HG02610 (cell line): ENCODE measurements at regions not wholly inside any gene's neighbourhood (a gene's known extent, or its start where the extent isn't known, plus 50 kb on each side); places are given as distances from the start of the nearest gene placed in this dataset.
"Not testable (repeated sequence)": the region's sequence is repeated elsewhere in the genome, so short reads cannot be mapped to it uniquely, and the experiment has no call there.

Experiments
- ATAC-seq: cut with Tn5 transposase; IDR thresholded peaks from one replicate; pipeline ENCODE4 v1.9.1; 2021; ENCODE audit warnings: mild to moderate bottlenecking, moderate library complexity; ENCODE audit not compliant: unreplicated experiment

DNA sequence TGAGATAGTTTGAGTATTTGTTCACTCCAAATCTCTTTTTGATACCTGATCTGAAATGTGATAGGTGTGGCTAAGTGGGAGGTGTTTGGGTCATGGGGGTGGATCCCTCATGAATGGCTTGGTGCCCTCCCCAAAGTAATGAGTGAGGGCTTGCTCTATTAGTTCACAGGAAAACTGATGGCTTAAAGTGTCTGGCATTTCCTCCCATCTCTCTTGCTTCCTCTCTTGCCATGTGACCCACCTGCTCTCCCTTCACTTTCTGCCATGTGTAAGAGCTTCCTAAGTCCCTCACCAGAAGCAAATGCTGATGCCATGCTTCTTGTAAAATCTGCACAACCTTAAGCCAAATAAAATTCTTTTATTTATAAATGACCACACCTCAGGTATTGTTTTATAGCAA lies 61.1 kb downstream of the MAD2L1 start:
- ATAC-seq: no peak

DNA sequence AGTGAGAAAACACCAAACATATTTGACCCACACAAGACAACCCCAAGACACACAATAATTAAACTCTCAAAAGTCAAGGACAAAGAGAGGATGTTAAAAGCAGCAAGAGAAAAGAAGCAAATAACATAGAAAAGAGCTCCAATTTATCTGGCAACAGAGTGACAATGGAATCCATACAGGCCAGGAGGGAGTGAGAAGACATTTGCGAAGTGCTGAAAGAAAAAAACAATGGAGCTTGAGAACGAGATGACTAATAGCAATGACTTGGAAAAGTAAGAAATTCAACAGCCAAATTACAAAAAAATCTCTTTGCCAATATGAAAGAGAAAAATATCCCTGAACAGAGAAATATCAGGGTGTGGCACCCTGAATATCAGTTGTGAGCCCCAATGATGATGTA lies 61.6 kb downstream of the MAD2L1 start:
- ATAC-seq: no peak

DNA sequence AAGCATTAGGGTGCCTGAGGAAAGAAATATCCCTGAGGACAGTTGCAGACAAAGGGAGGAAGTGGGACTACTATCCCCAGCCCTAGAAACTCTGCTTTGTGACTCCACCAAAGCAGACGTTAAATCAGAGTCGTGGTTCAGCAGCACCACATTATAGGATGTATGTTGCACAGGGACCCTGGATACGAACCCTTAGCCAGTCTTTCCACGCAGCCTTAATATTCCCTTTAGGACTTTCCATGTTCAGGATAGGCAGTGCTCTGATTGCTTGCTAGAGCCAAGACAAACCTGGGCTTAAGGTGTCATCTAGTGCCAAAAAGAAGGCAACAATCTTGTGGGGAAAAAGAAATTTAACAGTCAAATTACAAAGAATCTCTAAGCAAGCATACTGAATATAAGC lies 62.6 kb downstream of the MAD2L1 start:
- ATAC-seq: no peak

DNA sequence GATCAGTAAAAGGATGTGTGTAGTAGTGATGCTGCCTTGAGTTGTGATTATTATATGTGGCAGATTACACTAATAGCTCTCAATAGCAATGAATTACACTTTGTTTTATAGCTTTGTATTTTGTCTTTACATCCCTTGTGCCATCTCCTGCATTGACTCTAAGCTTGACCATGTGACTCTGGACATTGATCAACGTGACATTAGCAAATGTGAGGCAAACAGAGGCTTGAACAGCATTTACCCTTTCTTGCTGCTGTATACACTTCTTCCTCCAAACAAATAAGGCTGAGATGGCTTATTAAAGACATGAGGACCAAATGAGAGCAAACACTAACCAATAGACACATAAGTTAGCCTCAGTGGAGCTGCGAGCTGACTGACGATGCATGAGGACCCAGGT lies 63.5 kb downstream of the MAD2L1 start:
- ATAC-seq: no peak

DNA sequence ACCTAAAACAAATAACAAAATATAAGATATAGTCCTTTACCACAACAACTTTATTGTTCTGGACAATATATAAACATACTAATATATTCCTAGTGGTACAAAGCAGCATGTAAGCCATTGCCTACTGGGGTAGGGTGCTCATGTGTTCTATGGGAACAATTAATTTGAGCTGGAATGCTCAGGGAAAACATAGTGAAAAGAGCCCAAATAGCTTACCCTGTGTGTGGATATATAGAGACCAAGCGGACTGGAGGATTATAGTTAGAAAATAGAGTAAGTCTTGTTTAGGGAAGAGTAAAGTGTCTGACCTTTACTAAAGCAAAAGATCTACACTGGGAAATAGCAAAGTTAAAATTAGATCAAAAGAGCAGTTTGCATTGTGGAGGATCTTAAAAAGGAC lies 64.8 kb downstream of the MAD2L1 start:
- ATAC-seq: no peak

DNA sequence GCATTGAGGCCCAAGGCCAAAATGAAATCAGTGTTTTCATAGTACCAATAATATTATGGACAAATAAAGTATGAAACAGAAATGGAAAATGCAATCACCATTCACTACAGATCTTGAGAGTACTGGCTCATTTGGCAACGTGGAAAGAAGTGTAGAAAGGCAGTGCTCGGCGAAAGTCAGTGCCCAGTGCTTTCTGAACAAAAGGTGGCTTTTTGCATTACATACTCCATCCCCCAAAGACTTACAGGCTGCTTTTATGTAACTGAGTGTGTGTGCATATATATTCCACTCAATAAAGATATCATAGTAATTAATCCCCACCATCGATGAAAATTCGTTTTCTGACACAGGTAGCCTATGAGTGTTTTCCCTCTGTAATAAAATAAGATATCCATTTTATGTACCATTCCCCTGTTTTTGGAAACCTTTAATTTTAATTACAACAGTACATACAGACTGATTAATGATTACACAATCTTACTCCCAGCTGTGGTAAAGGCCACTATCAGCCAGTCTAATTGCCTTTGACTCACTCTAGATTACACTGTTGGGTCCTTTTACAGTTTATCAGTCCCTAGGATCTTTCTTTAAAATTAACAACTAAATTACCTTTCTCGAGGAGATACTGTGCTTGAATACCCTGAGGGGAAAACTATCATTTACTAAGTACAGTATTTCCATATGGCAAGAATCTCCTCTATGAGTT lies 65.9 kb downstream of the MAD2L1 start:
- ATAC-seq: no peak

DNA sequence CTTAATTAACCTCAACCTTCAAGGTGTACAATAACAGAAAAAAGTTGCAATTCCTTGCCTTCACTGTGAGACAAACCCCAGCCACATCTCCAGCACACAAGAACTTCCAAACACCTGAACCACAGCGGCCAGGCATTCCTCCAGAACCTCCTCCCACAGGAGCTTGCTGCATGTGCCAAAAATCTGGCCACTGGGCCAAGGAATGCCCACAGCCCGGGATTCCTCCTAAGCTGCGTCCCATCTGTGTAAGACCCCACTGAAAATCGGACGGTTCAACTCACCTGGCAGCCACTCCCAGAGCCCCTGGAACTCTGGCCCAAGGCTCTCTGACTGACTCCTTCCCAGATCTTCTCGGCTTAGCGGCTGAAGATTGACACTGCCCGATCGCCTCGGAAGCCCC lies 70.6 kb downstream of the MAD2L1 start:
- ATAC-seq: not testable (repeated sequence)

DNA sequence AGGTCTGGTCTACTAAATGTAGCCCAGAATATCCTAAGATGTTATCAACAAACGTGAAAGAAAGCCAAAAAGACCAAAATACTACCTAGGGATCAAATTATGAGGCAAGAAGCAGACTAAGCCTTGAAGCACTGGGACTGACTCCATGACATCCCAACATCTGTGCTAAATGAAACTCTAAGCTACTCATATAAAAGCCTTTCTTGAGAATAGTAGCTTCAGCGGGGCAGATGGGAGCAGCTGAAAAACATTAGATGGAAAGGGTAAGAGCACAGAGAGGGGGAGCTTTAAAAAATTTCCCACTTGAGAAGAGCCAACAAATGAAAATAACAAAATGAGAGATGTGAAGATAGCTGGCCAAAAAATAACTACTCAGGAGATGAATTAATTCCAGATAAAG lies 81.7 kb downstream of the MAD2L1 start:
- ATAC-seq: no peak

DNA sequence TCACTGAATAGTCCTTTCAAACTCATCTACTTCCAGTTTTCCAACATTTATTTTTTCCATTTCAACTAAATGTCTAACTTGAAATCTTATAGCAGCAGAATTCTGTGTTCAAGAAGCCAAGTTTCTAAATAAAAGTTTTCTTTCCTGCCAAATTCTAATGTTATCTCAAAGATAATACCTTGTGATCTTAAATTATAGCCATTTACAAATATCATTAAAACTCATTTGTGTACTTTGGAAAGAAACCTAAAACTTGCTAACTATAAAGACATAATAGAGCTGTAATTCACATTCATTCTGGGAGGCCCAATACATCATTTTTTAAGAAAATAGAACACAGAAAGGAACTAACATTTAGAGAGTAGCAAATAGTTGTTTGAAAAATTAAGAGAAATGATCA lies 83.9 kb downstream of the MAD2L1 start:
- ATAC-seq: no peak

DNA sequence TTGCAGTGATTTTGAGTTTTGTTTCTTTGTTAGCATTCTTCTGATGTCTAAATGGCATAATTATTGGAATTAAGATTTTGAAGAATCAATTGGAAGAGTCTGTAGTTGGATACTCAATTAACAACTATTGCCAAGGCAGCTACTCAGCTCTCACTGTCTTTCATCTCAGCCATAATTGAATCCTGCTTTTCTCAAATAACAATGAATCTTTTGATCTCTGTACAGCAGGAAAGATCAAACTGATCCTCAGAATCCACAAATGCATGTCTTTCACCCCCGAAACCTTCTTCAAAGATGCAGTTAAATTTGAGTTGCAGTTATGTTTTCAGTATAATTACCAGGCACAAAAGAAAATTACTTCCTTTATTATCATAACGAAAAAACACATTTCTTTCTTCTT lies 86.2 kb downstream of the MAD2L1 start:
- ATAC-seq: no peak

DNA sequence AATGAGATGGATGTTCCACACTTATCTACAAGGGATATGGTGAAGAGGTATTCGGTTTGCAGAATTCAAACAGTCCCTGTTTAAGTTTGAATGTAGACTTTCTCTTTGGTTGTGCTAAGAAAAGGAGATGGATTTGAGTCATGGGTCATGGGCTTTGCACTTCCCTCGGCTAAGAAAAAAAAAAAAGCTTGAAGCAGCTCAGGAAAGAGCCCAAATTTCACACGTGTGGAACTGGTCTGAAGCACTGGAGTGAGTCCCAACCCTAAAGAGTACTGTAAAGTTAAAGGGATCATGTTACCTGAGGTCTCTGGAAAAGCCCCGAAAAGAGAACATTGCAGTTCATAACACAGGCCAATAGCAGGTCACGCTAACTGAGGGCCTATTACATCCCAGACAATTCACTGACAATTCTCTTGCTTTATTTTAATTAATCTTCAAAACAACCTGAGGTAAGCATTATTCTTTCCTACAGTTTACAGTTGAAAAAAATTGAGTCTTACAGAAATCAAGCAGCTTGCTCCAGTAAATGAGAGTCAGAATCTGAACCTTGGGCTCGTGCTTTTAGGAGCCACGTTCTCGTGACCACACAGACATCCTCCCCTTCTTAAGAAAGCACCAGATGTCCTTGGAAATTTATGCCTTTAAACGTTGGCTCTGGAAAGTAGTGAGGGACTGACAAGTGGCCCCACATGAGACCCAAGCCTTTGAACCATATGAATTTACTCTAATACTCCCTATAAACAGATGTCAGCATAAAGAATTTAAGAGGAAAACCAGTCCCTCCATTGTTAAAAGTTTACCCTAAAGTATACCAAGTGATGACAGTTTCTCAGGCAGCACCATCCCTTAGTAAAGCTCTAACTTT lies 89.3 kb downstream of the MAD2L1 start:
- ATAC-seq: no peak

DNA sequence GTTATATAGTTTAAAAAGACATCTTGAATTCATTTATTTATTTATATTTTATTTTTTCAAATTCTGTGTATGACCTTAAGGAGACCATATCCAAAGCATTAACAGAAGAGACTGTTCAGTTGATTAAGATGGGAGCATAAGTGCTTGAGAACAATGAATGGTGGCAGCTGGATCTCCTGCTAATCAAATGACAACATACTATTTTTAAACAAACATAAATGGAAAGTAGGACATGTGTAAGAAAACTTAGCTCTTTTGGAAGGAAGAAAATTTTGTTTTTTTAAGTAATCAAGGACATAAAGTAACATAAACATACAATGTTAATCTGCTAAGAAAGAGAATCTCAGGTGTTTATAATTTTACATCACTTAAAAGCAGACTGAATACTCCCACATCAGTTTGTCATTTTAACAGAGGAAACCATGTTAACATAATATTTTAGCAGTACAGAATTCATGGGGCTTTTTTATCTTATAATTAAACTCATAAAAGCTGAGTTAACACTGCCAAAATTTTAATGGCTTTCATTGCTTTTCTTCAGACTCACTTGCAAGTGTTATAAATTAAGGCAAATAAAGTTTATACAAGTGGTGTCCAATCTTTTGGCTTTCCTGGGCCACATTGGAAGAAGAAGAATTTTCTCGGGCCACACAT lies 95.1 kb downstream of the MAD2L1 start:
- no peak for ATAC-seq

DNA sequence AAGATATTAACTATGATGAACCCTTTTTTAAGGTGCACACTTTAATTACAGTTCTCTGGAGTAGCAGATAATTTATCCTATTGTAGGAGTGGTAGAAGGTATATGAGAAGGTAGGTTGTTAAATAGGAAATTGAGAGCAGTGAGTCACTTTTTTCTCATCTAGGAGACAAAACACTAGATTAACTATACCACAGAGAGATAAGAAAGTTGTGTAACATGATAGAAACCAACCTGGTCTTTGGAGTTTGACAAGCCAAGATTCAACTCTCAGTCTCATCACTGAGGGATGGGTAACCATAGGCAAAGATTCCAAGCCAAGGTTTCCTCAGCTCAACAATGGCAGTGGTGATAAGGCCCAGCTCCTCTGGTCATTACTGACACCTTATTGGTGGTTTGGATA lies 104.0 kb downstream of the MAD2L1 start:
- no peak for ATAC-seq

DNA sequence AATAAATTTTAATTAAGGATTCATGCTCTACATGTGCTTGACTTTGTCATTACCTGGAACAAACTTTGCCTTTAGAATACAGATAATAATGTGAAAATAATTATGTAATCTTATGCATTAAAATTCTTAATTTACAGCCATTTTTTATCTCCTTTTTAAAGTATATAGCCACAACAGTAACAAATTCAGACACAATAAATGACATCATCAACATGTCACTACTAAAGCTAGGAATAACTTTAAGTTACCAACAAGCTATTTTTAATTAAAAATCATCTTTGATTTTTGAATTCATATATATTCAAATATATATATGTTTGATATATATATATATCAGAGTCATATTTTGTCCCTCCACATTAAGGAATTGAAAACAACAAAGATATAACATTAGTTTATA lies 107.7 kb downstream of the MAD2L1 start:
- ATAC-seq: no peak

DNA sequence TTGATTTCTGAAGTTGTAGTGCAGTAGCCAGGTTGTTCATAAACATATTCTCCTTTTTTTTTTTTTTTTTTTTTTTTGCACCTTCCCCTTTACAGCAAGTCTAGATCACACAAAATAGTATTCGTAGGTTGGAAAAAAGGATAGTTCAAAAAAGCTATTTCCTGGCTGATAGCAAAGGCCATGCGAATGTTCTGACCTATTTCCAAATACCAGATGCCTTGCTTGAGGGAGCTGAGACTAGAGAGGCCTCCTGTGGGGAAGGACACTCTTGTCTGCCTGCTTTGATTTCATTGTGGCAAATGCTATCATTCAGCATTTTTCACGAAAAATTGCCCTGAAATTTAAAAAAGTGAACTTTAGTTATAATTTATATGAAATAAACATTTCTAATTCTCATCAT lies 111.4 kb downstream of the MAD2L1 start:
- no peak for ATAC-seq

DNA sequence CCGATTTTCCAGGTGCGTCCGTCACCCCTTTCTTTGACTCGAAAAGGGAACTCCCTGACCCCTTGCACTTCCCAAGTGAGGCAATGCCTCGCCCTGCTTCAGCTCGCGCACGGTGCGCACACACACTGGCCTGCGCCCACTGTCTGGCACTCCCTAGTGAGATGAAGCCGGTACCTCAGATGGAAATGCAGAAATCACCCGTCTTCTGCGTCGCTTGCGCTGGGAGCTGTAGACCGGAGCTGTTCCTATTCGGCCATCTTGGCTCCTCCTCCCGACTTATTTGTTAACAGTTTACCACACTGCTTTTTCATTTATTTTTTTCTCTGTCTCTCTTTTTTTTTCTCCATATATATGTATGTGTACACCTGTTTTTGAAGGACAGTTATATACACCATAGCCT lies 112.2 kb downstream of the MAD2L1 start:
- not testable (repeated sequence) for ATAC-seq

DNA sequence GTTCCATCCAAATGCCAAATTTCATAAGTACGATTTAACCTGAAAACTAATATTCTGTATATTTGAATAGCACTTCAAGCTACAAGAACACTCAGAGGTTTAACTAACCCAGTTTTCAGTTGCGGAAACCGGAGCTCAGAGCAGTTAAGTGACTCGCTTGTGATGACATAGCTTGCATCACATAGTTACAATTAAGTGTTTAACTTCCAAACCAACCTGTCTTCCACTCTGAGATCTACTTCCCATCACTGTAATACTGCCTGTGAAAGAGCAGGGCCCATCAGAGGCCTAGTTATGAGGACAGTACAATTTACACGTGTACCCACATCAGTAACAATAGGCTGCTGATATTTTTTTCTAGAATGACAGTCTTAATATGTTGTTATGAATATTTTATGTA lies 120.3 kb downstream of the MAD2L1 start:
- ATAC-seq: no peak

DNA sequence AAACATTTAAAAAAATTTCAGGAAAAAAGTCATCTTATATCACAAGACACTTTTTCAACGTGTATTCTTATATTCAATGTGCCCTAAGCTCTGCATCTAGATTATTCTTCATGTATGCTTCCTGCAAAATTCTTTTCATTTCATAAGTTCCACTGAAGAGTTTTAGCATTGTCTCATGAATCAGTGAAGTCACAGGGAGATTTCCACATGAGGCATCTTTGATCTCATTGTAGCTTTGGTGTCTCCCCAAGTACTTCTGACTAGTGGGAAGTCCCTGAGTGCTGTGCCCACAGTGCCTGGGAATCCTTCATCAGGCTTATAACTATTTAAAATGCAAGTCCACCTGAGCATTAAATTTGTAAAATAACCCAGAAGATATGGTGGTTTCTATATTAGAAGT lies 123.8 kb downstream of the MAD2L1 start:
- ATAC-seq: no peak

DNA sequence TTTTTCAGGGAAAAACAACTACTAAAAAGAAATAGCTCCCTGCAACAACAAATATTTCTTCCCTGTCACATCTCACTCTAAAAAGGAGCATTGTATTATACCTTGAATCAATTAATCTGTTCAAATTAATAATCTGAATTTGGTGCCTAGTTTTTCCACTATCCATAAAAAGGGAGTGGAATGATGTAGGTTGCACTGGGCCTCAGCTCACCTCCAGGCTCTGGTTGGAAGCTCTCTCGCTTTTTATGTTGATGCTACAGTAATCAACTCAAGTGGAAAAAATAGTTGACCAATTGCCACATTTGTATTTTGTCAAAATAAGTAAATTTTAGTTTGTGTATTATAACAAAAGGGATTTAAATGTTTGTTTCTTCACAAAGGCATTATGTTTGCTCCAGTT lies 126.1 kb downstream of the MAD2L1 start:
- ATAC-seq: no peak

DNA sequence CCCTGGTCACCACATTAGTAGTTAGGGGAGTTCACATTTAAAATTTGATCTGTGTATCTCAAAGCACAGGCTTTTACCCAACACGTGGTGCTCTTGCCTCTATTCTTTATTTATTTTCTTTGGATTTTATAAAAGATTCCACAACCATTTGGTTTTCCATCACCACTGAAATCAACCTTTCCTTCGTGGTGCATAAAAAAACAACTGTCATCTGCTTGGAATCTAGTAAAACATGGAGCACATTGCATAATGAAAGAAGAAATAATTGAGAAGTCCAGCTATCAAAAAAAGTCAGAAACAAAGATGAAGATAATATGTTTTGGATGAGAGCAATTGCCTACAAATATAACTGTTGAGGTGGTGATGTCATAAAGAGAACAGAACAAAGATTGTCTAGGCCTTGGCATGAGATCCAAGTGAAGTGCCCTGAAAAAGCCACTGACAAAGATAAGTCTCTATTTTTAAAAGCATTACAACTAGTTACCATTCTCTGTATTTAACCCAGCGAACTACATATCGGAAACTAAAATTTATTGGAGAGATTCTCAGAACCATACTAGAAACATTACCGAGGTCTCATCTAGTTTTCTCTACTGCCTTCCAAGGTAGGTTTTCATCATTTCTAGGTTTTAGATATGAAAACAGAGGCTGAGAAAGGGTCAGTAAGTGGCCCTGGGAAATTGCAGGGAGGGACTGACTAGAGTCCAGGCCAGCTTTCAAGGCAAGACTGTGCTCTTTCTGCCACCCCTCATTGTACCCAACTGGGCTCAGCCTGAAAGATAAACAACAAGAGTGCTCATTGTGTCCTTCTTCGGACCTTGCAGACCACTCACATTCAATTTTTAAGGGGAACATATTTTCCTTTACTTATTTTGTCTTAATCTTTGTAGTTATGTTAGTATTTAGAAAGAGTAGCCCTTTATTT lies 127.3 kb downstream of the MAD2L1 start:
- ATAC-seq: no peak

DNA sequence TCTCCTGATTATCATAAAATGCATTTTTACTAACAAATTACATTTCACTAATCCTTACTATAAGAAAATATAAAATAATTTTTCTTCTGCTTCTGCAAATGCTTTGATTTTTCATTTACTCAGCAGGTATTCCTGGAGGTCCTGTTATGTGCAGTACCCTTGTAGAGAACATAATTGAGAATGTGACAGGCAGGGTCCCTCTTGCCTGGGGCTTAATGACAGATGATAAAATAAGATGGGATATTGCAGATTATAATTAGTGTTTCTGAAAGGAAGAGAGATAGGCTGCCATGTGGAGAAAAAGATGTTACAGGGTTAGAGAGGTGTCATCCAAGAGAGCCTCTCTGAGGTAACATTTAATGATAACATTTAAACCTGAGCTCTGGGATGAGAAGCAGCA lies 128.9 kb downstream of the MAD2L1 start:
- ATAC-seq: no peak
